ENCODE measurements at regions not wholly inside any gene's neighbourhood (a gene's known extent, or its start where the extent isn't known, plus 50 kb on each side); places are given as distances from the start of the nearest gene placed in this dataset.

DNA sequence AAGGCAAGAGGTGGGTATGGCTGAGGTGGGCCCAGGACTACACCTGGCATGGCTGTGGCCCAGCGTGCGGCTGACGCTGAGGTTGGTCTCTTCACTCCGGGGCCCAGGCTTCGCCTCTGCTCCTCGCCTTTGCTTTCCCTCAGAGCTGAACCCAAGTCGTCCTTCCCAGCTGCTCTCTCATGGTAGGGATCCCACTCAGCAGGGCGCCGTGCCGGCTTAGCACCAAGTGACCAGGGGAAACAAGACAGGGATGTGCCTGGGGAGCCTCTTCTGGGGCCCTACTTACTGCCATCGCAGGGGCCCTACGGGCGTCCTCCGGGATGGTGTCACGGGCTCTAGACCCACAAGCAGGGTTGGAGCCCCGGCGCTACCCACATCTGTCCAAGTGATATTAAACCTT lies 138.1 kb upstream of the ALKAL2 start:
- no TSS peak for BruUV-seq (replicated peaks)
- ChIA-PET RAD21 (ENCODE audit: low non-redundant PET in 1 of 2, low total read pairs in 2 of 2, uncharacterized antibody in 2 of 2, unreplicated experiment in 2 of 2) (no interaction called here), CTCF (no interaction called here), POLR2A (no interaction called here)
- TF ChIP-seq, protein P1, sequence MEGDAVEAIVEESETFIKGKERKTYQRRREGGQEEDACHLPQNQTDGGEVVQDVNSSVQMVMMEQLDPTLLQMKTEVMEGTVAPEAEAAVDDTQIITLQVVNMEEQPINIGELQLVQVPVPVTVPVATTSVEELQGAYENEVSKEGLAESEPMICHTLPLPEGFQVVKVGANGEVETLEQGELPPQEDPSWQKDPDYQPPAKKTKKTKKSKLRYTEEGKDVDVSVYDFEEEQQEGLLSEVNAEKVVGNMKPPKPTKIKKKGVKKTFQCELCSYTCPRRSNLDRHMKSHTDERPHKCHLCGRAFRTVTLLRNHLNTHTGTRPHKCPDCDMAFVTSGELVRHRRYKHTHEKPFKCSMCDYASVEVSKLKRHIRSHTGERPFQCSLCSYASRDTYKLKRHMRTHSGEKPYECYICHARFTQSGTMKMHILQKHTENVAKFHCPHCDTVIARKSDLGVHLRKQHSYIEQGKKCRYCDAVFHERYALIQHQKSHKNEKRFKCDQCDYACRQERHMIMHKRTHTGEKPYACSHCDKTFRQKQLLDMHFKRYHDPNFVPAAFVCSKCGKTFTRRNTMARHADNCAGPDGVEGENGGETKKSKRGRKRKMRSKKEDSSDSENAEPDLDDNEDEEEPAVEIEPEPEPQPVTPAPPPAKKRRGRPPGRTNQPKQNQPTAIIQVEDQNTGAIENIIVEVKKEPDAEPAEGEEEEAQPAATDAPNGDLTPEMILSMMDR (IDR thresholded peaks at IDR 0.05 in 2 of 3, conservative IDR thresholded peaks at IDR 0.05 in 1 of 3; ENCODE audit: borderline replicate concordance in 1 of 3, insufficient read depth in 1 of 3, low read depth in 2 of 3, low read length in 2 of 3), result no peak
- TF ChIP-seq ZBTB33 (IDR thresholded peaks at IDR 0.05; ENCODE audit: extremely low read depth, insufficient replicate concordance, low read length), result no peak
- no peak for TF ChIP-seq YY1 (IDR thresholded peaks at IDR 0.05; ENCODE audit: extremely low read depth, insufficient replicate concordance, low read depth, low read length)
- no peak for TF ChIP-seq TCF7L2 (IDR thresholded peaks at IDR 0.05; ENCODE audit: borderline replicate concordance, extremely low read depth, insufficient read depth, insufficient read length)
- no peak for TF ChIP-seq POLR2A (IDR thresholded peaks at IDR 0.05; ENCODE audit: borderline replicate concordance, extremely low read depth, insufficient read depth, insufficient read length)
- no peak overlapping the region for H3K9ac ChIP-seq (ENCODE audit: low read length)
- no peaks in the 10 kb centered on the region for H3K27me3 ChIP-seq (ENCODE audit: insufficient read depth, low read length)
- DNase-seq (ENCODE audit: low read depth, low spot score) (no peak), ATAC-seq (no peak)
- no peak overlapping the region for H3K4me3 ChIP-seq (replicated peaks in 1 of 2; ENCODE audit: low read depth in 1 of 2, low read length in 2 of 2)
- no peak overlapping the region for H3K27ac ChIP-seq (ENCODE audit: low read depth, low read length)
- H3K4me2 ChIP-seq (ENCODE audit: low read length), result no peak overlapping the region
- no peak overlapping the region for H2AFZ ChIP-seq (ENCODE audit: low read depth, low read length, poor library complexity, severe bottlenecking)
- no peaks in the 10 kb centered on the region for H3K36me3 ChIP-seq (ENCODE audit: control insufficient read depth in 1 of 2, insufficient read depth in 2 of 2, low read length in 2 of 2)
- no peaks in the 10 kb centered on the region for H4K20me1 ChIP-seq (ENCODE audit: insufficient read depth)
- H3K9me3 ChIP-seq (ENCODE audit: control insufficient read depth in 1 of 2, insufficient read depth in 1 of 2, low read depth in 1 of 2, low read length in 2 of 2), result no peaks in the 10 kb centered on the region
- H3K4me1 ChIP-seq (ENCODE audit: control insufficient read depth in 1 of 2, insufficient read depth in 2 of 2, low read length in 2 of 2), result no peaks in the 10 kb centered on the region
- no peaks in the 10 kb centered on the region for H3K79me2 ChIP-seq (ENCODE audit: insufficient read depth, low read length)
- H3K9me2 ChIP-seq (ENCODE audit: insufficient read depth), result no peaks in the 10 kb centered on the region
- intact Hi-C loops (cut with micrococcal nuclease), result no loop called here

Measured in HCT116 (cell line).